Activated CD8-positive, alpha-beta T cell treated with anti-CD3 and anti-CD28 coated beads for 36 hours (primary cell): ENCODE measurements at regions not wholly inside any gene's neighbourhood (a gene's known extent, or its start where the extent isn't known, plus 50 kb on each side); places are given as distances from the start of the nearest gene placed in this dataset.

Experiments
- ATAC-seq: fragments of 200-7000 bp; cut with Tn5 transposase; one replicate; pipeline ENCODE4 v1.10.0; 2021; ENCODE audit warnings: mild to moderate bottlenecking, moderate library complexity
- CTCF ChIA-PET: fragments of 350-600 bp; sonication (Branson Sonifier 250); formaldehyde crosslinking; loops from one replicate; lab custom pipeline; 2021; ENCODE audit warnings: antibody characterized with exemption; lab: Charles Lee
- POLR2A ChIA-PET: fragments of 350-600 bp; sonication (Branson Sonifier 250); formaldehyde crosslinking; loops from one replicate; lab custom pipeline; 2021; ENCODE audit warnings: antibody characterized with exemption; lab: Charles Lee
- DNase-seq: peaks from one replicate; pipeline ENCODE4 v3.0.0-alpha.2; 2020
- H3K27ac Mint-ChIP-seq: one replicate; pipeline ENCODE4 v1.8.0; 2021; ENCODE audit warnings: mild to moderate bottlenecking, mixed read lengths
- H3K27me3 Mint-ChIP-seq: one replicate; pipeline ENCODE4 v1.8.0; 2021; ENCODE audit warnings: mixed read lengths
- H3K36me3 Mint-ChIP-seq: one replicate; pipeline ENCODE4 v1.8.0; 2021; ENCODE audit warnings: low read depth, mixed read lengths
- H3K4me1 Mint-ChIP-seq: one replicate; pipeline ENCODE4 v1.8.0; 2021; ENCODE audit warnings: low read depth, mixed read lengths
- H3K4me3 Mint-ChIP-seq: one replicate; pipeline ENCODE4 v1.8.0; 2021; ENCODE audit warnings: mild to moderate bottlenecking, moderate library complexity, mixed read lengths
- H3K9me3 Mint-ChIP-seq: one replicate; pipeline ENCODE4 v1.8.0; 2021; ENCODE audit warnings: mixed read lengths
- intact Hi-C: fragments of 100-400 bp; cut with micrococcal nuclease; formaldehyde crosslinking; loops from one replicate; pipeline ENCODE4 v1.10.0; 2022
- TF ChIP-seq, protein P1 (sequence below): fragments of 200-600 bp; IDR thresholded peaks from one replicate; pipeline ENCODE4 v1.8.0; 2022; ENCODE audit warnings: antibody characterized with exemption, mild to moderate bottlenecking

DNA sequence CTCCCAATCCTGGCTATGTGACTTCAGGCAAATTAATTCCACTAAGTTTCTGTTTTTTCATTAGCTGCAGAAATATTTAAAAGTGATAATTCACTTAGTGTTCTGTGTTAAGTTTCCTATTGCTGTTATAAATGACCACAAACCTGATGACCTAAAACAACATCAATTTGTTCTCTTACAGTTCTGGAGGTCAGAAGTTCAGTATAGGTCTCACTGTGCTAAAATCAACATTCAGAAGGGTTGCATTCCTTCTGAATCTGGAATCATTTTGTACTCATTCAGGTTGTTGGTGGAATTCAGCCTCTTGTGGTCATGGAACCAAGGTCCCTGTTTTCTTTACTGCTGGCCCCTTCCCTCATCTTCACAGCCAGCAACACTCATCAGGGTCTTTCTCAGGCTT, 254.1 kb downstream of the CNTN3 start:
- no peak overlapping the region for H3K27ac Mint-ChIP-seq
- TF ChIP-seq, protein P1, sequence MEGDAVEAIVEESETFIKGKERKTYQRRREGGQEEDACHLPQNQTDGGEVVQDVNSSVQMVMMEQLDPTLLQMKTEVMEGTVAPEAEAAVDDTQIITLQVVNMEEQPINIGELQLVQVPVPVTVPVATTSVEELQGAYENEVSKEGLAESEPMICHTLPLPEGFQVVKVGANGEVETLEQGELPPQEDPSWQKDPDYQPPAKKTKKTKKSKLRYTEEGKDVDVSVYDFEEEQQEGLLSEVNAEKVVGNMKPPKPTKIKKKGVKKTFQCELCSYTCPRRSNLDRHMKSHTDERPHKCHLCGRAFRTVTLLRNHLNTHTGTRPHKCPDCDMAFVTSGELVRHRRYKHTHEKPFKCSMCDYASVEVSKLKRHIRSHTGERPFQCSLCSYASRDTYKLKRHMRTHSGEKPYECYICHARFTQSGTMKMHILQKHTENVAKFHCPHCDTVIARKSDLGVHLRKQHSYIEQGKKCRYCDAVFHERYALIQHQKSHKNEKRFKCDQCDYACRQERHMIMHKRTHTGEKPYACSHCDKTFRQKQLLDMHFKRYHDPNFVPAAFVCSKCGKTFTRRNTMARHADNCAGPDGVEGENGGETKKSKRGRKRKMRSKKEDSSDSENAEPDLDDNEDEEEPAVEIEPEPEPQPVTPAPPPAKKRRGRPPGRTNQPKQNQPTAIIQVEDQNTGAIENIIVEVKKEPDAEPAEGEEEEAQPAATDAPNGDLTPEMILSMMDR, result no peak
- POLR2A ChIA-PET, result no interaction called here
- CTCF ChIA-PET, result no interaction called here
- ATAC-seq, result no peak
- H3K36me3 Mint-ChIP-seq, result no peaks in the 10 kb centered on the region
- no peak for DNase-seq
- H3K27me3 Mint-ChIP-seq, result no peaks in the 10 kb centered on the region
- intact Hi-C loops, result no loop called here
- peaks cover 2% of the 10 kb centered on the region for H3K9me3 Mint-ChIP-seq
- H3K4me1 Mint-ChIP-seq, result no peaks in the 10 kb centered on the region
- no peak overlapping the region for H3K4me3 Mint-ChIP-seq

DNA sequence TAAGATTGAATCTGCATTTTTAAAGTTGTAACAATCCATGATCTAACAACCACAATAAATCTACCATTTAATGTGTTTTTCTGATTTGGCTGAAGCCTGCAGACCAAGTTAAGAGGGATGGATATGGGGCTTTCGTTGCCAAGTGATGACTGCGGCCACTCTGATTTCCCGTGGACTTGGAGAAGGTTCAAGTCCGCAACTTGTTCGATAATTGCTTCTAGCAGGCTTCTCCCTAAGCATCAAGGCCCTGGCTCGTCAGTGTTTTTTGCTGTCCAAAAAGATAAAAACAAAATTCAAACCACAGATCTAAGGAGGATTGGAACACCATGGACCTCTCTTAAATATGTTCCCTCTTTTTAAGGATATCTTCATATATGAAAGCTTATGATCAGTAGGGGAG, 256.6 kb downstream of the CNTN3 start:
- POLR2A ChIA-PET, result no interaction called here
- CTCF ChIA-PET, result no interaction called here
- Mint-ChIP-seq H3K27ac (no peak overlapping the region), H3K4me1 (no peaks in the 10 kb centered on the region), H3K9me3 (peaks cover 3% of the 10 kb centered on the region), H3K36me3 (no peaks in the 10 kb centered on the region), H3K27me3 (no peaks in the 10 kb centered on the region), H3K4me3 (no peak overlapping the region)
- intact Hi-C loops, result no loop called here
- no peak for ATAC-seq
- TF ChIP-seq, protein P1, result no peak
- no peak for DNase-seq

DNA sequence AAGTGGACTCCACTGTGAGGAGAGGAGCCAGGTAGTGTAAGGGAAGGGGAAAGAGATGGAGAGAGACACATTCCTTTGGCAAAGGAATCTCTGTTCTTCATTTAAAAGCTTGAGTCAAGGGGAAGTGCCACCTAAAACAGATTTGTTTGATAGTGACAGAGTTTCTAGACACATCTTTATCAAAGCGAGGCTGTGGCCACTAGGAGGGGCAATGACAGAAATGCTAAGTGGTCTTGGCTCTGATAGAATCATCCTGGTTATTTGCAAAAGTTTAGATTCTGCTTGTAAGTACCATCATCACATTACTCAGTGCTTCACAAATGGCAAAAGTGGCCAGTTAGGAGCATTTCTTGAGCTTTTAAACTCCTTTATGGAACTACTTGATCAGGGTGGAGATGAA, 261.4 kb downstream of the CNTN3 start:
- Mint-ChIP-seq H3K27me3 (no peaks in the 10 kb centered on the region), H3K27ac (no peak overlapping the region), H3K9me3 (peaks cover 5% of the 10 kb centered on the region), H3K4me1 (no peaks in the 10 kb centered on the region), H3K36me3 (no peaks in the 10 kb centered on the region), H3K4me3 (no peak overlapping the region)
- ATAC-seq (no peak), DNase-seq (no peak)
- ChIA-PET CTCF (no interaction called here), POLR2A (no interaction called here)
- TF ChIP-seq, protein P1, result no peak
- intact Hi-C loops, result no loop called here

DNA sequence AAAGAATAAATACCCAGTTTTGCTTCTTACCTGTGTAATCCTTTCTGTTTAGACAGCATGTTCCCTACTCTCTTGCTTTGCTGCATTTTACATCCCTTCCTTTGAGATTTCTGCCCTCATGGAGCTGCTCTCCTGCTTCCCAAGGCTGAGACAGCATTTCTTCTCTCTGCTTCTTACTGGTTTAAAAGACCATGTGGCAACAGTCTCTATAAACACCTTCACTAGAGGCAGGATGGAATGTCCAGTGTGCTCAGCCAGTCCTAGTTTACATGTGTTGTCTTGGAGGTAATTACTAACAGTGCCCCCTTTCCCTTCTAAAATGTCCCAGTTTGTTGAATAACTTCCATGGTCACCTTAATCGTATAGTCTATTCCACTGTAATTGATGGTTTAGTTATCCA, 262.3 kb downstream of the CNTN3 start:
- intact Hi-C loops, result no loop called here
- no peaks in the 10 kb centered on the region for H3K27me3 Mint-ChIP-seq
- ChIA-PET CTCF (no interaction called here), POLR2A (no interaction called here)
- ATAC-seq (no peak), DNase-seq (no peak)
- H3K9me3 Mint-ChIP-seq, result peaks cover 3% of the 10 kb centered on the region
- H3K4me3 Mint-ChIP-seq, result no peak overlapping the region
- TF ChIP-seq, protein P1, result no peak
- no peaks in the 10 kb centered on the region for H3K36me3 Mint-ChIP-seq
- no peak overlapping the region for H3K27ac Mint-ChIP-seq
- no peaks in the 10 kb centered on the region for H3K4me1 Mint-ChIP-seq

DNA sequence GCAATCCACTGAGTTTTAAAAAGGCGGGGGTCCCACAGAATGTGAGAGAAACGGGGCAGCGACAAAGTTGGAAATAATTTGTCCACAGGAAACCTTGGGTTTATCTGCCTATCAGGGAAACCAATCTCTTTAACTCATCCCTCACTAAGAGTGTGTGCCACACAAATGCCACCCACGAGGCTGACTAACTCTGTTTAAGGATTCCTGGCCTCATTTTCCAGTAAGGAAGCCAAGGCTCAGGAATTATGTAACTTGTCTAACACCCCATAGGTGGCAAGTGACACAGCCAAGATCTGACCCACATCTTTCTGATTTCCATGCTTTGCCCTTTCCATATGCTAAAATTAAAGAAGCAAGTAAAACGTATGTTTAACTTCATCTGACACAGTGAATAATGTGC, 263.2 kb downstream of the CNTN3 start:
- no peak overlapping the region for H3K4me3 Mint-ChIP-seq
- intact Hi-C loops, result no loop called here
- H3K4me1 Mint-ChIP-seq, result no peaks in the 10 kb centered on the region
- ATAC-seq (no peak), DNase-seq (no peak)
- no peaks in the 10 kb centered on the region for H3K27me3 Mint-ChIP-seq
- H3K27ac Mint-ChIP-seq, result no peak overlapping the region
- H3K36me3 Mint-ChIP-seq, result no peaks in the 10 kb centered on the region
- ChIA-PET POLR2A (no interaction called here), CTCF (no interaction called here)
- TF ChIP-seq, protein P1, result no peak
- H3K9me3 Mint-ChIP-seq, result peaks cover 3% of the 10 kb centered on the region
